Panc1 (cell line): ENCODE measurements at regions not wholly inside any gene's neighbourhood (a gene's known extent, or its start where the extent isn't known, plus 50 kb on each side); places are given as distances from the start of the nearest gene placed in this dataset.

Experiments
- ATAC-seq: fragments of 200-7000 bp; cut with Tn5 transposase; 2 replicates; pipeline ENCODE4 v1.9.1; 2020; ENCODE audit warnings: mild to moderate bottlenecking, moderate library complexity
- BruUV-seq: library from RNA; stranded (reverse); fragments of 400-500 nt; replicated peaks from 2 replicates; lab custom pipeline; 2021; lab: Mats Ljungman, UMichigan
- CTCF ChIA-PET: fragments of 300-600 bp; sonication (Branson Sonifier 250); formaldehyde crosslinking; loops from one replicate; lab custom pipeline; 2022; ENCODE audit warnings: antibody characterized with exemption; lab: Charles Lee
- POLR2A ChIA-PET: fragments of 300-600 bp; sonication (Branson Sonifier 250); formaldehyde crosslinking; loops from one replicate; lab custom pipeline; 2022; ENCODE audit warnings: antibody characterized with exemption; lab: Charles Lee
- DNase-seq: peaks from one replicate; pipeline ENCODE4 v3.0.0-alpha.2; 2010; ENCODE audit warnings: low read depth, low spot score
- H3K27ac ChIP-seq: 2 replicates; pipeline ENCODE4 v1.5.1; 2011; ENCODE audit warnings: mild to moderate bottlenecking, low read length, inconsistent platforms
- H3K27me3 ChIP-seq: fragments of 200-500 bp; sonication (Bioruptor generic); 2 replicates; pipeline ENCODE4 v1.6.0; 2014; ENCODE audit warnings: low read length, inconsistent platforms; ENCODE audit not compliant: control insufficient read depth, insufficient read depth
- H3K36me3 ChIP-seq: fragments of 200-500 bp; sonication (Bioruptor generic); 2 replicates; pipeline ENCODE4 v1.5.1; 2014; ENCODE audit warnings: inconsistent platforms, mild to moderate bottlenecking, low read length, moderate library complexity; ENCODE audit not compliant: control insufficient read depth, insufficient read depth
- H3K4me1 ChIP-seq: 2 replicates; pipeline ENCODE4 v1.5.1; 2011; ENCODE audit warnings: inconsistent platforms, mild to moderate bottlenecking, low read length, moderate library complexity; ENCODE audit not compliant: control insufficient read depth, insufficient read depth
- H3K4me3 ChIP-seq, 2 experiments: 2 replicates each; pipeline ENCODE4 v1.5.1; 2011 to 2012; ENCODE audit warnings: low read depth in 2 of 2, low read length in 2 of 2, mild to moderate bottlenecking in 2 of 2, inconsistent platforms in 1 of 2, moderate library complexity in 1 of 2
- H3K9me3 ChIP-seq: fragments of 200-500 bp; sonication (Bioruptor generic); 2 replicates; pipeline ENCODE4 v1.5.1; 2014; ENCODE audit warnings: low read depth, mild to moderate bottlenecking, inconsistent platforms, low read length, moderate library complexity; ENCODE audit not compliant: control insufficient read depth, insufficient read depth
- CTCF ChIP-seq: fragments of 450-650 bp; IDR thresholded peaks from 2 replicates; pipeline ENCODE4 v1.5.1; 2017; ENCODE audit warnings: mild to moderate bottlenecking
- POLR2AphosphoS5 ChIP-seq: IDR thresholded peaks from 2 replicates; pipeline ENCODE4 v1.6.1; 2012; ENCODE audit warnings: mild to moderate bottlenecking, low read depth, low read length, moderate library complexity
- REST ChIP-seq, 2 experiments: IDR thresholded peaks; 2 replicates each; pipeline ENCODE4 v1.6.1; 2011 to 2012; ENCODE audit warnings: low read depth in 2 of 2, control low read depth in 1 of 2, low read length in 1 of 2, mild to moderate bottlenecking in 1 of 2, moderate library complexity in 1 of 2; ENCODE audit not compliant: insufficient read depth in 1 of 2
- SIN3A ChIP-seq: IDR thresholded peaks from 2 replicates; pipeline ENCODE4 v1.6.1; 2012; ENCODE audit warnings: low read depth, mild to moderate bottlenecking, low read length, moderate library complexity, borderline replicate concordance; ENCODE audit not compliant: insufficient read depth
- TCF7L2 ChIP-seq: IDR thresholded peaks from 2 replicates; pipeline ENCODE4 v1.6.1; 2011; ENCODE audit warnings: mild to moderate bottlenecking, low read depth, low read length, inconsistent platforms
- in situ Hi-C: cut with HindIII; loops from 2 replicates; pipeline ENCODE4 v1.10.0; 2016; ENCODE audit warnings: low sequenced_read_pairs, low pct_unique_long_range_greater_than_20kb
- intact Hi-C: fragments of 100-400 bp; cut with micrococcal nuclease; formaldehyde crosslinking; loops from one replicate; pipeline ENCODE4 v1.10.0; 2022; ENCODE audit not compliant: unreplicated experiment

GRCh38 chr10:128741680-128742079, 615.5 kb upstream of the MKI67 start:
- intact Hi-C loops: no loop called here
- H3K27me3 ChIP-seq: peaks cover 41% of the 10 kb centered on the region
- H3K27ac ChIP-seq: no peak overlapping the region
- no peaks in the 10 kb centered on the region for H3K9me3 ChIP-seq
- DNase-seq (no peak), ATAC-seq (no peak)
- CTCF ChIA-PET: no interaction called here
- H3K4me3 ChIP-seq: no peak overlapping the region
- in situ Hi-C loops: no loop called here
- no peak for TF ChIP-seq TCF7L2
- no peak for TF ChIP-seq POLR2AphosphoS5
- no peak for TF ChIP-seq CTCF
- no peak for TF ChIP-seq REST (IDR thresholded peaks at IDR 0.05; ENCODE audit: insufficient read depth in 1 of 2, low read depth in 2 of 2, low read length in 1 of 2)
- no peak for TF ChIP-seq SIN3A
- POLR2A ChIA-PET: no interaction called here
- BruUV-seq: no TSS peak
- H3K4me1 ChIP-seq: no peaks in the 10 kb centered on the region
- H3K36me3 ChIP-seq: no peaks in the 10 kb centered on the region

DNA sequence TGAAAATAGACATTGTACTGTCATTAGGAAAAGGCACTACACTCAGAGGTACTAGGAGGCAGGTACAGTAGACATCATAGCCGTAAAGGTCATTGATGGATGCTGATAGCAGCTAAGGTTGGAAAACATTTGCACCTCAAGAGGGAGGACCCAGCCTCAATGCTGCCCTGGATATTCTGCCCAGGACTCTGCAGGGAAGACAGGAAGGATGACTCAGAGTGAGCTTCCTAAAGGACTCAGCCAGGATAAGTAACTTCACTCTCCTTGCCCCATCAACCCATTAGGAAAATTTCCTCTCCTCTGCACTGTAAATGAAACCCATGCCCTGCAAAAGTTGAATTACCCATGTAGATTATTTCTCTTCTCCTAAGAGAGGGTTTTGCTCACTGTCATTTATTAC, 617.9 kb upstream of the MKI67 start:
- Histone ChIP-seq H3K4me1 (no peaks in the 10 kb centered on the region), H3K36me3 (no peaks in the 10 kb centered on the region), H3K27me3 (peaks cover 27% of the 10 kb centered on the region; the same call in 1 of the 2 replicates), H3K4me3 (no peak overlapping the region), H3K27ac (no peak overlapping the region), H3K9me3 (no peaks in the 10 kb centered on the region)
- no peak for ATAC-seq
- no TSS peak for BruUV-seq
- no peak for DNase-seq
- POLR2A ChIA-PET: no interaction called here
- intact Hi-C loops: no loop called here
- in situ Hi-C loops: no loop called here
- CTCF ChIA-PET: no interaction called here
- no peak for TF ChIP-seq TCF7L2
- TF ChIP-seq SIN3A: no peak
- TF ChIP-seq REST (IDR thresholded peaks at IDR 0.05; ENCODE audit: insufficient read depth in 1 of 2, low read depth in 2 of 2, low read length in 1 of 2): no peak
- no peak for TF ChIP-seq POLR2AphosphoS5
- no peak for TF ChIP-seq CTCF
